Mesendoderm (in vitro differentiated cells): ENCODE measurements at regions not wholly inside any gene's neighbourhood (a gene's known extent, or its start where the extent isn't known, plus 50 kb on each side); places are given as distances from the start of the nearest gene placed in this dataset.

Experiments
- DNase-seq: peaks from one replicate; pipeline ENCODE4 v3.0.0; 2013
- H2AK5ac ChIP-seq: 2 replicates; pipeline ENCODE4 v1.6.1; 2013; ENCODE audit warnings: low read length, inconsistent platforms
- H2BK120ac ChIP-seq: 2 replicates; pipeline ENCODE4 v1.6.1; 2013; ENCODE audit warnings: low read depth, mild to moderate bottlenecking, low read length, moderate library complexity, mixed read lengths
- H2BK15ac ChIP-seq: replicated peaks from 2 replicates; pipeline ENCODE4 v1.6.1; 2013; ENCODE audit warnings: low read depth, mild to moderate bottlenecking, moderate library complexity
- H2BK5ac ChIP-seq: 2 replicates; pipeline ENCODE4 v1.6.1; 2013; ENCODE audit warnings: low read length, inconsistent platforms
- H3K18ac ChIP-seq: 2 replicates; pipeline ENCODE4 v1.6.1; 2013; ENCODE audit warnings: mild to moderate bottlenecking, low read length, mixed read lengths
- H3K23ac ChIP-seq: one replicate; pipeline ENCODE4 v1.6.1; 2013; ENCODE audit warnings: low read length
- H3K27ac ChIP-seq: 2 replicates; pipeline ENCODE4 v1.5.1; 2013; ENCODE audit warnings: low read depth, mild to moderate bottlenecking, inconsistent platforms, low read length, moderate library complexity
- H3K27me3 ChIP-seq: 2 replicates; pipeline ENCODE4 v1.6.1; 2013; ENCODE audit warnings: low read length, control low read depth, mild to moderate bottlenecking, inconsistent platforms; ENCODE audit not compliant: insufficient read depth, poor library complexity
- H3K36me3 ChIP-seq: 2 replicates; pipeline ENCODE4 v1.6.1; 2013; ENCODE audit warnings: low read length, inconsistent platforms; ENCODE audit not compliant: control insufficient read depth, insufficient read depth
- H3K4ac ChIP-seq: one replicate; pipeline ENCODE4 v1.6.1; 2013; ENCODE audit warnings: low read depth, mild to moderate bottlenecking, low read length, moderate library complexity
- H3K4me1 ChIP-seq: 2 replicates; pipeline ENCODE4 v1.6.1; 2013; ENCODE audit warnings: low read depth, low read length, inconsistent platforms; ENCODE audit not compliant: control insufficient read depth
- H3K4me2 ChIP-seq: 2 replicates; pipeline ENCODE4 v1.6.1; 2013; ENCODE audit warnings: low read length
- H3K4me3 ChIP-seq: 2 replicates; pipeline ENCODE4 v1.5.1; 2013; ENCODE audit warnings: mild to moderate bottlenecking, low read length
- H3K56ac ChIP-seq: one replicate; pipeline ENCODE4 v1.6.1; 2013; ENCODE audit warnings: low read length
- H3K79me1 ChIP-seq: 2 replicates; pipeline ENCODE4 v1.6.1; 2013; ENCODE audit warnings: low read length, inconsistent platforms
- H3K79me2 ChIP-seq: 2 replicates; pipeline ENCODE4 v1.6.1; 2013; ENCODE audit warnings: mild to moderate bottlenecking, low read length; ENCODE audit not compliant: control insufficient read depth, insufficient read depth
- H3K9ac ChIP-seq: 2 replicates; pipeline ENCODE4 v1.6.1; 2013; ENCODE audit warnings: low read length, inconsistent platforms
- H4K5ac ChIP-seq: one replicate; pipeline ENCODE4 v1.6.1; 2013; ENCODE audit warnings: low read length
- H4K8ac ChIP-seq: one replicate; pipeline ENCODE4 v1.6.1; 2013; ENCODE audit warnings: low read depth, mild to moderate bottlenecking, control low read depth, low read length, moderate library complexity
- WGBS: extraction: QIAGEN DNeasy Blood & Tissue Kit; methylation state at CpG from one replicate; pipeline ENCODE4 v1.1.7; 2013; ENCODE audit warnings: low lambda C conversion rate, missing lambda C conversion rate; ENCODE audit not compliant: insufficient coverage; ENCODE audit errors: extremely low coverage; 5-methylcytosine and 5-hydroxymethylcytosine counted together

- H3K4me3 ChIP-seq: no peak overlapping the region
- H3K79me2 ChIP-seq: no peaks in the 10 kb centered on the region
- no peak overlapping the region for H3K4ac ChIP-seq
- H2AK5ac ChIP-seq: no peak overlapping the region
- H3K9ac ChIP-seq: no peak overlapping the region
- H3K23ac ChIP-seq: no peak overlapping the region
- no peak overlapping the region for H3K4me2 ChIP-seq
- no peak overlapping the region for H3K27ac ChIP-seq
- no peak for DNase-seq
- H3K27me3 ChIP-seq: no peaks in the 10 kb centered on the region
- no peak overlapping the region for H2BK5ac ChIP-seq
- no peaks in the 10 kb centered on the region for H3K36me3 ChIP-seq
- WGBS: no CpG with 5 or more reads among the region's 3 CpGs
- no peaks in the 10 kb centered on the region for H3K4me1 ChIP-seq
- no peak overlapping the region for H4K8ac ChIP-seq
- H3K56ac ChIP-seq: no peak overlapping the region
- H2BK15ac ChIP-seq: no peak overlapping the region
- H3K79me1 ChIP-seq: no peaks in the 10 kb centered on the region
- no peak overlapping the region for H2BK120ac ChIP-seq
- H3K18ac ChIP-seq: no peak overlapping the region
- no peak overlapping the region for H4K5ac ChIP-seq
Observed at GRCh38 chrX:5536261-5536660, 692.4 kb downstream of the NLGN4X start.

- H4K8ac ChIP-seq: no peak overlapping the region
- no peaks in the 10 kb centered on the region for H3K4me1 ChIP-seq
- no peaks in the 10 kb centered on the region for H3K79me2 ChIP-seq
- H3K36me3 ChIP-seq: no peaks in the 10 kb centered on the region
- H3K4me3 ChIP-seq: no peak overlapping the region
- no peak for DNase-seq
- no peaks in the 10 kb centered on the region for H3K79me1 ChIP-seq
- no peak overlapping the region for H3K4me2 ChIP-seq
- H3K27me3 ChIP-seq: no peaks in the 10 kb centered on the region
- H2AK5ac ChIP-seq: no peak overlapping the region
- H3K27ac ChIP-seq: no peak overlapping the region
- no peak overlapping the region for H4K5ac ChIP-seq
- no peak overlapping the region for H2BK5ac ChIP-seq
- H3K9ac ChIP-seq: no peak overlapping the region
- H3K23ac ChIP-seq: no peak overlapping the region
- H3K56ac ChIP-seq: no peak overlapping the region
- H3K18ac ChIP-seq: no peak overlapping the region
- H3K4ac ChIP-seq: no peak overlapping the region
- no peak overlapping the region for H2BK120ac ChIP-seq
- no CpG with 5 or more reads among the region's 5 CpGs for WGBS
- H2BK15ac ChIP-seq: no peak overlapping the region
Observed at GRCh38 chrX:5528057-5528456, 700.6 kb downstream of the NLGN4X start.

GRCh38 chrX:5526191-5526590, 702.5 kb downstream of the NLGN4X start:
- Histone ChIP-seq H3K79me2 (no peaks in the 10 kb centered on the region), H3K79me1 (no peaks in the 10 kb centered on the region), H3K36me3 (no peaks in the 10 kb centered on the region), H3K4me2 (no peak overlapping the region), H3K4ac (no peak overlapping the region), H3K27me3 (no peaks in the 10 kb centered on the region), H3K4me3 (no peak overlapping the region), H3K56ac (no peak overlapping the region), H3K27ac (no peak overlapping the region), H2BK120ac (no peak overlapping the region), H3K18ac (no peak overlapping the region), H4K5ac (no peak overlapping the region), H2BK5ac (no peak overlapping the region), H3K4me1 (no peaks in the 10 kb centered on the region), H3K9ac (no peak overlapping the region), H4K8ac (no peak overlapping the region), H2AK5ac (no peak overlapping the region), H2BK15ac (no peak overlapping the region), H3K23ac (no peak overlapping the region)
- WGBS: no CpG with 5 or more reads among the region's 2 CpGs
- DNase-seq: no peak

GRCh38 chrX:5490786-5491563, 737.7 kb downstream of the NLGN4X start:
- no peak overlapping the region for H3K9ac ChIP-seq
- no peak overlapping the region for H2BK15ac ChIP-seq
- no peak overlapping the region for H3K4ac ChIP-seq
- no peak overlapping the region for H3K18ac ChIP-seq
- no peak overlapping the region for H2BK5ac ChIP-seq
- no peak overlapping the region for H3K27ac ChIP-seq
- no peak overlapping the region for H3K56ac ChIP-seq
- H3K4me1 ChIP-seq: no peaks in the 10 kb centered on the region
- no peak overlapping the region for H3K4me3 ChIP-seq
- H3K23ac ChIP-seq: no peak overlapping the region
- H3K79me2 ChIP-seq: no peaks in the 10 kb centered on the region
- no peak for DNase-seq
- no peaks in the 10 kb centered on the region for H3K79me1 ChIP-seq
- H3K4me2 ChIP-seq: no peak overlapping the region
- no CpG with 5 or more reads among the region's 8 CpGs for WGBS
- no peaks in the 10 kb centered on the region for H3K36me3 ChIP-seq
- H2AK5ac ChIP-seq: no peak overlapping the region
- no peak overlapping the region for H4K5ac ChIP-seq
- H3K27me3 ChIP-seq: no peaks in the 10 kb centered on the region
- H4K8ac ChIP-seq: no peak overlapping the region
- H2BK120ac ChIP-seq: no peak overlapping the region

GRCh38 chrX:5474282-5474681, 754.4 kb downstream of the NLGN4X start:
- Histone ChIP-seq H3K4me2 (no peak overlapping the region), H3K27me3 (no peaks in the 10 kb centered on the region), H2BK5ac (no peak overlapping the region), H3K4ac (no peak overlapping the region), H4K5ac (no peak overlapping the region), H2AK5ac (no peak overlapping the region), H3K79me1 (no peaks in the 10 kb centered on the region), H3K4me3 (no peak overlapping the region), H3K4me1 (no peaks in the 10 kb centered on the region), H3K9ac (no peak overlapping the region), H3K79me2 (no peaks in the 10 kb centered on the region), H2BK120ac (no peak overlapping the region), H3K27ac (no peak overlapping the region), H3K36me3 (no peaks in the 10 kb centered on the region), H4K8ac (no peak overlapping the region), H3K56ac (no peak overlapping the region), H3K23ac (no peak overlapping the region), H2BK15ac (no peak overlapping the region), H3K18ac (no peak overlapping the region)
- no CpG with 5 or more reads among the region's 4 CpGs for WGBS
- DNase-seq: no peak

GRCh38 chrX:5458300-5458842, 770.3 kb downstream of the NLGN4X start:
- no peak overlapping the region for H3K18ac ChIP-seq
- no peaks in the 10 kb centered on the region for H3K79me2 ChIP-seq
- H2BK5ac ChIP-seq: no peak overlapping the region
- no peak overlapping the region for H3K27ac ChIP-seq
- WGBS: no CpG with 5 or more reads among the region's 6 CpGs
- H3K4ac ChIP-seq: no peak overlapping the region
- no peak overlapping the region for H3K4me3 ChIP-seq
- no peak overlapping the region for H2BK120ac ChIP-seq
- H3K27me3 ChIP-seq: no peaks in the 10 kb centered on the region
- no peak overlapping the region for H2BK15ac ChIP-seq
- H3K4me2 ChIP-seq: no peak overlapping the region
- no peaks in the 10 kb centered on the region for H3K36me3 ChIP-seq
- H3K4me1 ChIP-seq: no peaks in the 10 kb centered on the region
- H3K79me1 ChIP-seq: no peaks in the 10 kb centered on the region
- DNase-seq: peak; percentile 36
- H3K23ac ChIP-seq: no peak overlapping the region
- H3K56ac ChIP-seq: no peak overlapping the region
- no peak overlapping the region for H4K8ac ChIP-seq
- H4K5ac ChIP-seq: no peak overlapping the region
- no peak overlapping the region for H2AK5ac ChIP-seq
- H3K9ac ChIP-seq: no peak overlapping the region
